ENCODE measurements at regions not wholly inside any gene's neighbourhood (a gene's known extent, or its start where the extent isn't known, plus 50 kb on each side); places are given as distances from the start of the nearest gene placed in this dataset.

GRCh38 chr2:8279506-8279905, 402.4 kb upstream of the ID2 start:
- no peak overlapping the region for H3K23ac ChIP-seq (ENCODE audit: insufficient read length, low read depth, low read length)
- no peak overlapping the region for H3K14ac ChIP-seq (ENCODE audit: insufficient read depth, low read length)
- H2BK5ac ChIP-seq (ENCODE audit: insufficient read length, low read length) = no peak overlapping the region
- no peaks in the 10 kb centered on the region for H3K79me2 ChIP-seq (ENCODE audit: insufficient read depth, low read length)
- H2AK5ac ChIP-seq (ENCODE audit: insufficient read length, low read length) = no peak overlapping the region
- H2BK20ac ChIP-seq (ENCODE audit: low read depth, low read length, poor library complexity, severe bottlenecking) = no peak overlapping the region
- no peaks in the 10 kb centered on the region for H3K23me2 ChIP-seq (ENCODE audit: insufficient read length, low read depth, low read length, poor library complexity, severe bottlenecking)
- no peak overlapping the region for H3K9ac ChIP-seq (ENCODE audit: extremely low read depth, insufficient read length, low read length)
- H2BK12ac ChIP-seq (ENCODE audit: insufficient read length, low read depth, low read length) = no peak overlapping the region
- no peak overlapping the region for H3T11ph ChIP-seq (ENCODE audit: low read length)
- H3K56ac ChIP-seq (ENCODE audit: insufficient read length, low read depth, low read length) = no peak overlapping the region
- H3K18ac ChIP-seq (ENCODE audit: insufficient read length, low read depth, low read length) = no peak overlapping the region
- no peak overlapping the region for H3K27ac ChIP-seq (ENCODE audit: insufficient read length, low read depth, low read length)
- H2BK120ac ChIP-seq (ENCODE audit: low read depth, low read length, poor library complexity, severe bottlenecking) = no peak overlapping the region
- no peaks in the 10 kb centered on the region for H3K9me3 ChIP-seq (ENCODE audit: control insufficient read depth, low read depth, low read length)
- Mint-ChIP-seq H3K36me3 (ENCODE audit: insufficient read depth in 1 of 3, low read depth in 3 of 3) (no peaks in the 10 kb centered on the region; a peak in 1 of 7 replicates), H3K27ac (peak overlapping the region in 2 of 3 experiments; percentile 49 to 57; a peak in 1 of 7 replicates), H3K27me3 (ENCODE audit: low read depth) (peaks cover 2% of the 10 kb centered on the region; the same call in 1 of the 2 replicates), H3K9me3 (no peaks in the 10 kb centered on the region; a peak in 1 of 5 replicates), H3K4me1 (peaks cover 7 to 17% of the 10 kb centered on the region in 2 experiments), H3K4me3 (no peak overlapping the region)
- no peaks in the 10 kb centered on the region for H4K20me1 ChIP-seq (ENCODE audit: control insufficient read depth, insufficient read depth, insufficient read length)
- H3K4ac ChIP-seq (ENCODE audit: low read depth, low read length) = no peak overlapping the region
- H3K79me1 ChIP-seq (ENCODE audit: insufficient read depth, low read depth, low read length, poor library complexity, severe bottlenecking) = no peaks in the 10 kb centered on the region
- H2BK15ac ChIP-seq (ENCODE audit: low read depth, low read length) = no peak overlapping the region
- H3K4me2 ChIP-seq (ENCODE audit: insufficient read depth, insufficient read length, low read length) = no peak overlapping the region
- H3K4me1 ChIP-seq (ENCODE audit: insufficient read depth, low read length) = no peaks in the 10 kb centered on the region
- H4K91ac ChIP-seq (ENCODE audit: insufficient read length, low read depth, low read length) = no peak overlapping the region
- no CpG with 5 or more reads among the region's 9 CpGs for WGBS (ENCODE audit: extremely low coverage, insufficient read length, low lambda C conversion rate)
- H2AFZ ChIP-seq (ENCODE audit: low read length) = no peak overlapping the region
- TF ChIP-seq, protein P1, sequence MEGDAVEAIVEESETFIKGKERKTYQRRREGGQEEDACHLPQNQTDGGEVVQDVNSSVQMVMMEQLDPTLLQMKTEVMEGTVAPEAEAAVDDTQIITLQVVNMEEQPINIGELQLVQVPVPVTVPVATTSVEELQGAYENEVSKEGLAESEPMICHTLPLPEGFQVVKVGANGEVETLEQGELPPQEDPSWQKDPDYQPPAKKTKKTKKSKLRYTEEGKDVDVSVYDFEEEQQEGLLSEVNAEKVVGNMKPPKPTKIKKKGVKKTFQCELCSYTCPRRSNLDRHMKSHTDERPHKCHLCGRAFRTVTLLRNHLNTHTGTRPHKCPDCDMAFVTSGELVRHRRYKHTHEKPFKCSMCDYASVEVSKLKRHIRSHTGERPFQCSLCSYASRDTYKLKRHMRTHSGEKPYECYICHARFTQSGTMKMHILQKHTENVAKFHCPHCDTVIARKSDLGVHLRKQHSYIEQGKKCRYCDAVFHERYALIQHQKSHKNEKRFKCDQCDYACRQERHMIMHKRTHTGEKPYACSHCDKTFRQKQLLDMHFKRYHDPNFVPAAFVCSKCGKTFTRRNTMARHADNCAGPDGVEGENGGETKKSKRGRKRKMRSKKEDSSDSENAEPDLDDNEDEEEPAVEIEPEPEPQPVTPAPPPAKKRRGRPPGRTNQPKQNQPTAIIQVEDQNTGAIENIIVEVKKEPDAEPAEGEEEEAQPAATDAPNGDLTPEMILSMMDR (conservative IDR thresholded peaks at IDR 0.05) = no peak
- DNase-seq = no peak
- no peaks in the 10 kb centered on the region for H3K27me3 ChIP-seq (ENCODE audit: insufficient read depth, low read length)
- no peak overlapping the region for H4K8ac ChIP-seq (replicated peaks; ENCODE audit: insufficient read length, low read depth, low read length)
- no peak overlapping the region for H4K5ac ChIP-seq (ENCODE audit: insufficient read length, low read depth, low read length)

Measured in H9 (cell line).